K562 (cell line): ENCODE measurements at regions not wholly inside any gene's neighbourhood (a gene's known extent, or its start where the extent isn't known, plus 50 kb on each side); places are given as distances from the start of the nearest gene placed in this dataset.

ENCODE experiments used
- ATAC-seq: fragments of 200-7000 bp; cut with Tn5 transposase; 3 replicates; pipeline ENCODE4 v1.9.1; 2020; ENCODE audit warnings: moderate library complexity
- BruUV-seq: library from RNA; stranded (reverse); fragments of 400-500 nt; replicated peaks from 2 replicates; lab custom pipeline; 2021; lab: Mats Ljungman, UMichigan
- CTCF ChIA-PET: fragments of 300-600 bp; formaldehyde crosslinking; extraction: SDS; loops from one replicate; lab custom pipeline; 2021; ENCODE audit warnings: low intra/inter-chr PET ratio; lab: Yijun Ruan, JAX
- POLR2A ChIA-PET: fragments of 300-600, 350-650 bp; sonication (Branson Sonifier 250); formaldehyde crosslinking; extraction: SDS; loops from one replicate; lab custom pipeline; 2021; ENCODE audit warnings: antibody characterized with exemption, inconsistent platforms; lab: Yijun Ruan, JAX
- DNase-seq, 4 experiments: peaks; one replicate each; pipeline versions ENCODE4 v3.0.0 to v3.0.0-alpha.2; 2011 to 2018; ENCODE audit warnings: low spot score in 3 of 4, mixed read lengths in 3 of 4; ENCODE audit errors: extremely low read depth in 1 of 4
- FAIRE-seq: peaks from 2 replicates; lab custom pipeline; 2011; peaks lifted over from hg19 to GRCh38; lab: Jason Lieb, UNC
- H2AFZ ChIP-seq: 2 replicates; pipeline ENCODE4 v1.6.0; 2011; ENCODE audit warnings: low read depth, low read length, control low read depth, inconsistent platforms
- H3K27ac ChIP-seq: fragments of 200-600 bp; 3 replicates; pipeline ENCODE4 v1.8.0; 2011; ENCODE audit warnings: low read depth, mild to moderate bottlenecking, control low read depth, inconsistent platforms, low read length, moderate library complexity, mixed read lengths; ENCODE audit errors: extremely low read depth
- H3K27me3 ChIP-seq, 2 experiments: fragments of 300-600 bp in 1 of 2; 2 replicates in 1 of 2; 3 replicates in 1 of 2; pipeline versions ENCODE4 v1.6.0 to v1.8.0; 2011; ENCODE audit warnings: inconsistent platforms in 2 of 2, low read length in 2 of 2, mild to moderate bottlenecking in 1 of 2, mixed read lengths in 1 of 2, moderate library complexity in 1 of 2; ENCODE audit not compliant: control insufficient read depth in 2 of 2, insufficient read depth in 2 of 2
- H3K36me3 ChIP-seq: fragments of 300-600 bp; 3 replicates; pipeline ENCODE4 v1.8.0; 2011; ENCODE audit warnings: mild to moderate bottlenecking, low read length, inconsistent platforms; ENCODE audit not compliant: control insufficient read depth, insufficient read depth
- H3K4me1 ChIP-seq, 2 experiments: fragments of 200-600 bp in 1 of 2; replicated peaks in 1 of 2; 2 replicates in 1 of 2; 3 replicates in 1 of 2; pipeline versions ENCODE4 v1.5.1 to v1.8.0; 2011; ENCODE audit warnings: inconsistent platforms in 2 of 2, low read length in 2 of 2, mild to moderate bottlenecking in 1 of 2, mixed read lengths in 1 of 2, moderate library complexity in 1 of 2; ENCODE audit not compliant: control insufficient read depth in 2 of 2, insufficient read depth in 2 of 2
- H3K4me2 ChIP-seq: 2 replicates; pipeline ENCODE4 v1.6.1; 2011; ENCODE audit warnings: low read length, control low read depth, inconsistent platforms, mixed read lengths; ENCODE audit not compliant: insufficient read depth
- H3K4me3 ChIP-seq: fragments of 200-600 bp; sonication (generic), shearing (Covaris generic); 2 replicates; pipeline ENCODE4 v1.5.1; 2016; ENCODE audit warnings: control low read depth, inconsistent platforms
- H3K79me2 ChIP-seq: fragments of 200-600 bp; 3 replicates; pipeline ENCODE4 v1.8.0; 2011; ENCODE audit warnings: low read length, inconsistent platforms; ENCODE audit not compliant: control insufficient read depth, insufficient read depth
- H3K9ac ChIP-seq, 2 experiments: 2 replicates each; pipeline versions ENCODE4 v1.6.0 to v1.6.1; 2011; ENCODE audit warnings: low read depth in 2 of 2, low read length in 2 of 2, control low read depth in 1 of 2, inconsistent platforms in 1 of 2, mild to moderate bottlenecking in 1 of 2, mixed read lengths in 1 of 2; ENCODE audit not compliant: insufficient read depth in 1 of 2
- H3K9me1 ChIP-seq: one replicate; pipeline ENCODE4 v1.6.0; 2011; ENCODE audit warnings: inconsistent platforms, mild to moderate bottlenecking, low read length, moderate library complexity; ENCODE audit not compliant: control insufficient read depth, insufficient read depth
- H3K9me3 ChIP-seq: replicated peaks from 2 replicates; pipeline ENCODE4 v1.5.1; 2011; ENCODE audit warnings: low read depth, low read length, inconsistent platforms; ENCODE audit not compliant: control insufficient read depth, insufficient read depth
- H4K20me1 ChIP-seq: replicated peaks from 2 replicates; pipeline ENCODE4 v1.6.1; 2011; ENCODE audit warnings: low read length, inconsistent platforms, mixed read lengths; ENCODE audit not compliant: control insufficient read depth, insufficient read depth
- MAFF ChIP-seq: IDR thresholded peaks from 2 replicates; pipeline ENCODE4 v1.6.1; 2012; ENCODE audit warnings: low read length, improper control_type of control experiment
- MTF1 ChIP-seq: fragments of 250-450 bp; sonication (Bioruptor Pico); IDR thresholded peaks from 2 replicates; pipeline ENCODE4 v1.9.0; 2021; ENCODE audit warnings: moderate library complexity, mild to moderate bottlenecking, inconsistent platforms, borderline replicate concordance
- NFRKB ChIP-seq: fragments of 450-650 bp; IDR thresholded peaks from 2 replicates; pipeline ENCODE4 v1.6.1; 2016; ENCODE audit warnings: low read depth
- NR4A1 ChIP-seq, 2 experiments: fragments of 250-450 bp in 1 of 2; fragments of 450-650 bp in 1 of 2; sonication (Bioruptor Pico) in 1 of 2; IDR thresholded peaks; 2 replicates each; pipeline versions ENCODE4 v1.4.0 to v1.6.1; 2016 to 2020; ENCODE audit warnings: mild to moderate bottlenecking in 2 of 2, missing compliant biosample characterization in 1 of 2, missing genetic modification characterization in 1 of 2, moderate library complexity in 1 of 2
- NRF1 ChIP-seq, 2 experiments: fragments of 450-650 bp; IDR thresholded peaks in 1 of 2; conservative IDR thresholded peaks in 1 of 2; 2 replicates each; pipeline ENCODE4 v1.6.1; 2014; ENCODE audit warnings: mild to moderate bottlenecking in 2 of 2
- POLR2A ChIP-seq: fragments of 450-650 bp; conservative IDR thresholded peaks from 2 replicates; pipeline ENCODE4 v1.6.1; 2016
- POLR2G ChIP-seq: fragments of 200-400 bp; formaldehyde crosslinking; IDR thresholded peaks from 2 replicates; pipeline ENCODE4 v1.6.1; 2017; ENCODE audit warnings: low read depth, mild to moderate bottlenecking, antibody characterized with exemption, low read length, moderate library complexity
- RBFOX2 ChIP-seq: fragments of 200-400 bp; formaldehyde crosslinking; IDR thresholded peaks from 2 replicates; pipeline ENCODE4 v1.6.1; 2017; ENCODE audit warnings: low read depth, mild to moderate bottlenecking, low read length, moderate library complexity
- TAF9B ChIP-seq: fragments of 450-650 bp; IDR thresholded peaks from 2 replicates; pipeline ENCODE4 v1.6.1; 2018; ENCODE audit warnings: mild to moderate bottlenecking; ENCODE audit not compliant: partially characterized antibody
- XRCC4 ChIP-seq: IDR thresholded peaks from one replicate; pipeline ENCODE4 v1.6.1; 2011; ENCODE audit not compliant: insufficient read depth, insufficient read length; ENCODE audit errors: extremely low read depth
- YY1 ChIP-seq, 3 experiments: IDR thresholded peaks; 2 replicates each; pipeline ENCODE4 v1.6.1; 2011; ENCODE audit warnings: low read length in 2 of 3, mild to moderate bottlenecking in 2 of 3, moderate library complexity in 2 of 3, borderline replicate concordance in 1 of 3, control low read depth in 1 of 3, low read depth in 1 of 3; ENCODE audit not compliant: insufficient read depth in 3 of 3, insufficient replicate concordance in 2 of 3, control insufficient read depth in 1 of 3, insufficient read length in 1 of 3; ENCODE audit errors: extremely low read depth in 1 of 3
- WGBS: fragments of 100-300 bp; shearing (Covaris generic); methylation state at CpG from one replicate; pipeline ENCODE4 v1.1.6; 2016; ENCODE audit warnings: low coverage, mixed read lengths; ENCODE audit not compliant: insufficient coverage; ENCODE audit errors: missing lambda C conversion rate; 5-methylcytosine and 5-hydroxymethylcytosine counted together
- in situ Hi-C: fragments of 300-500 bp; cut with MboI; formaldehyde crosslinking; loops from 4 replicates; pipeline ENCODE4 v1.15.0; 2018; ENCODE audit warnings: inconsistent platforms, mixed read lengths
- intact Hi-C: fragments of 100-400 bp; cut with micrococcal nuclease; formaldehyde crosslinking; loops from 2 replicates; pipeline ENCODE4 v1.14.2; 2022
- TF ChIP-seq, protein P1 (sequence below): fragments of 450-650 bp; formaldehyde crosslinking; conservative IDR thresholded peaks from 2 replicates; pipeline ENCODE4 v1.4.0; 2022; ENCODE audit warnings: mild to moderate bottlenecking, missing genetic modification characterization
- TF ChIP-seq, protein P2 (sequence below): sonication (generic); formaldehyde crosslinking; IDR thresholded peaks from 2 replicates; pipeline ENCODE4 v1.9.0; 2022; ENCODE audit warnings: mild to moderate bottlenecking, missing genetic modification reagents

DNA sequence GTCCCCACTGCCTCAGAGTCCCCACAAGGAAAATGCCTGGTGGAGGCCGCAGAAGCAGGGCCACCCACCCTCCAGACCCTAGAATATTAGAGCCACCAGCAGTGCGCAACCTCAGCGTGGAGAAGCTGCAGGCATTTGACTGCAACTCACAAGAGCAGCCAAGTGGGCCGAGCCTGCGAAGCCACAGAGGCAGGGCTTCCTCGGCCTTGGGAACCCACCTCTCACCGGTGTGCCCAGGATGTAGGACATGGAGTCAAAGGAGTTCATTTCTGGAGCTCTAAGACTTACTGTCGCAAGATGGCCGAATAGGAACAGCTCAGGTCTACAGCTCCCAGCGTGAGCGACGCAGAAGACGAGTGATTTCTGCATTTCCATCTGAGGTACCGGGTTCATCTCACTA is 397.9 kb upstream of the PIK3R1 start:
- H3K36me3 ChIP-seq = no peaks in the 10 kb centered on the region
- 4% methylated on average over 14 of the region's 14 CpGs for WGBS
- H3K4me3 ChIP-seq = peak overlapping the region; percentile 36
- no TSS peak for BruUV-seq
- H3K27me3 ChIP-seq = no peaks in the 10 kb centered on the region
- peak overlapping the region; percentile 79 for H3K27ac ChIP-seq
- peaks cover 20% of the 10 kb centered on the region; the same call in 2 of the 3 replicates for H3K79me2 ChIP-seq
- H3K4me1 ChIP-seq = peaks cover 0 to 10% of the 10 kb centered on the region in 2 experiments; a peak in 2 of 5 replicates
- DNase-seq = peak in 2 of 4 experiments; percentile 15 to 16
- no peaks in the 10 kb centered on the region for H3K9me1 ChIP-seq
- ChIA-PET POLR2A (no interaction called here), CTCF (no interaction called here)
- in situ Hi-C loops = no loop called here
- no peaks in the 10 kb centered on the region for H3K9me3 ChIP-seq
- no peak for FAIRE-seq
- no peaks in the 10 kb centered on the region for H4K20me1 ChIP-seq
- ATAC-seq = peak; percentile 81
- peak overlapping the region; percentile 82 for H3K4me2 ChIP-seq
- H3K9ac ChIP-seq = peak overlapping the region; percentile 66 to 93
- intact Hi-C loops = no loop called here
- TF ChIP-seq MTF1 (CRISPR knock-in tag) (no peak), NRF1 (conservative IDR thresholded peaks at IDR 0.05 in 1 of 2, IDR thresholded peaks at IDR 0.05 in 1 of 2) (peak; percentile 34 to 54; a peak in 3 of 4 replicates), POLR2A (0 out of 2 replicates have a peak, but pooled peaks have one; percentile 30), TAF9B (peak; percentile 26), XRCC4 (no peak), YY1 (IDR thresholded peaks at IDR 0.05; ENCODE audit: borderline replicate concordance in 1 of 3, control insufficient read depth in 1 of 3, extremely low read depth in 1 of 3, insufficient read depth in 3 of 3, insufficient read length in 1 of 3, insufficient replicate concordance in 2 of 3, low read depth in 1 of 3, low read length in 2 of 3) (peak in 1 of 3 experiments; percentile 39), NR4A1 (CRISPR knock-in tag; IDR thresholded peaks at IDR 0.05) (no peak), NR4A1 (tag; IDR thresholded peaks at IDR 0.05) (0 out of 2 replicates have a peak, but pooled peaks have one; percentile 47), MAFF (no peak), RBFOX2 (peak; percentile 43), POLR2G (0 out of 2 replicates have a peak, but pooled peaks have one; percentile 41), NFRKB (peak; percentile 72)
- TF ChIP-seq, protein P1, sequence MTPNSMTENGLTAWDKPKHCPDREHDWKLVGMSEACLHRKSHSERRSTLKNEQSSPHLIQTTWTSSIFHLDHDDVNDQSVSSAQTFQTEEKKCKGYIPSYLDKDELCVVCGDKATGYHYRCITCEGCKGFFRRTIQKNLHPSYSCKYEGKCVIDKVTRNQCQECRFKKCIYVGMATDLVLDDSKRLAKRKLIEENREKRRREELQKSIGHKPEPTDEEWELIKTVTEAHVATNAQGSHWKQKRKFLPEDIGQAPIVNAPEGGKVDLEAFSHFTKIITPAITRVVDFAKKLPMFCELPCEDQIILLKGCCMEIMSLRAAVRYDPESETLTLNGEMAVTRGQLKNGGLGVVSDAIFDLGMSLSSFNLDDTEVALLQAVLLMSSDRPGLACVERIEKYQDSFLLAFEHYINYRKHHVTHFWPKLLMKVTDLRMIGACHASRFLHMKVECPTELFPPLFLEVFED = no peak
- TF ChIP-seq, protein P2, sequence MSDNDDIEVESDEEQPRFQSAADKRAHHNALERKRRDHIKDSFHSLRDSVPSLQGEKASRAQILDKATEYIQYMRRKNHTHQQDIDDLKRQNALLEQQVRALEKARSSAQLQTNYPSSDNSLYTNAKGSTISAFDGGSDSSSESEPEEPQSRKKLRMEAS = no peak
- peak overlapping the region; percentile 73 for H2AFZ ChIP-seq
